GM10248 (cell line): ENCODE measurements at regions not wholly inside any gene's neighbourhood (a gene's known extent, or its start where the extent isn't known, plus 50 kb on each side); places are given as distances from the start of the nearest gene placed in this dataset.
"Not testable (repeated sequence)": the region's sequence is repeated elsewhere in the genome, so short reads cannot be mapped to it uniquely, and the experiment has no call there.

Experiments
- CTCF ChIA-PET: fragments of 300-600 bp; sonication (Branson Sonifier 250); formaldehyde crosslinking; extraction: SDS; loops from one replicate; lab custom pipeline; 2021; ENCODE audit warnings: antibody characterized with exemption; lab: Yijun Ruan, JAX
- POLR2A ChIA-PET: fragments of 350-650 bp; sonication (Branson Sonifier 250); formaldehyde crosslinking; extraction: SDS; loops from one replicate; lab custom pipeline; 2020; ENCODE audit warnings: antibody characterized with exemption; lab: Yijun Ruan, JAX
- DNase-seq: peaks from one replicate; pipeline ENCODE4 v3.0.0; 2012; ENCODE audit errors: extremely low spot score
- TF ChIP-seq, protein P1 (sequence below): IDR thresholded peaks from 2 replicates; pipeline ENCODE4 v1.5.1; 2012; ENCODE audit warnings: mild to moderate bottlenecking, low read depth; ENCODE audit errors: extremely low read depth, missing control alignments, control extremely low read depth

DNA sequence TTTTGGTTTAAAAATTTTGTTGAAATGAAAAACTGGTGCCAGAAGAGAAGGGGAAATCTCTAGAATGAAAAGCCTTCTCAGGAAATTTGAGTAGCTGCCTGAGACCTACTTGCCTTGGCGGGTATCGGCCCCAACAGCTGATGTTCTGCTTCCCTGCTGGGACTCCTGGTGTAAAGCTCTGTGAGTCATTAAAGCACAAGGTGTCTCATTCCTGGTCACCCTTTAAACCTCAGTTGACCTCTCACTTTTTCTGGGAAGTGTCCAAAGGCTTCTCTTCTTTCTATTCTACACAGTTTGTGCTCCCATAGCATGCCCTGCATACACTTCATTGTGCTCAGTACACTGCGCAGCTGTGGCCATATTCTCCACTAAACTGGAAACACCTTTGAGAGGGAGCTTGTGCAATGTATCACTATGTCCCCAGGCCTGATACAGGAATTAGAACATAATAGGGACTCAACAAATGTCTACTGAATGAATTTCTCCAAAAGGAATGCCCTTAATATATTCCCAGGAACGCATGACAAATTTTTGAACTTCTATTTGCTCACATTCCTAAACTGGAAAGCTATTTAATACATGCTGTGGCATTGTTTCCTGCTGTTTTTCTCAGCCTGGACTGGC is 303.9 kb downstream of the SDHAF3 start:
- ChIA-PET CTCF (interaction anchor here (1.5 kb wide), 1 partner anchor 10 kb away, joined by 4 read pairs; no protein-coding TSS in a partner anchor), POLR2A (no interaction called here)
- DNase-seq = no peak
- TF ChIP-seq, protein P1, sequence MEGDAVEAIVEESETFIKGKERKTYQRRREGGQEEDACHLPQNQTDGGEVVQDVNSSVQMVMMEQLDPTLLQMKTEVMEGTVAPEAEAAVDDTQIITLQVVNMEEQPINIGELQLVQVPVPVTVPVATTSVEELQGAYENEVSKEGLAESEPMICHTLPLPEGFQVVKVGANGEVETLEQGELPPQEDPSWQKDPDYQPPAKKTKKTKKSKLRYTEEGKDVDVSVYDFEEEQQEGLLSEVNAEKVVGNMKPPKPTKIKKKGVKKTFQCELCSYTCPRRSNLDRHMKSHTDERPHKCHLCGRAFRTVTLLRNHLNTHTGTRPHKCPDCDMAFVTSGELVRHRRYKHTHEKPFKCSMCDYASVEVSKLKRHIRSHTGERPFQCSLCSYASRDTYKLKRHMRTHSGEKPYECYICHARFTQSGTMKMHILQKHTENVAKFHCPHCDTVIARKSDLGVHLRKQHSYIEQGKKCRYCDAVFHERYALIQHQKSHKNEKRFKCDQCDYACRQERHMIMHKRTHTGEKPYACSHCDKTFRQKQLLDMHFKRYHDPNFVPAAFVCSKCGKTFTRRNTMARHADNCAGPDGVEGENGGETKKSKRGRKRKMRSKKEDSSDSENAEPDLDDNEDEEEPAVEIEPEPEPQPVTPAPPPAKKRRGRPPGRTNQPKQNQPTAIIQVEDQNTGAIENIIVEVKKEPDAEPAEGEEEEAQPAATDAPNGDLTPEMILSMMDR = no peak

DNA sequence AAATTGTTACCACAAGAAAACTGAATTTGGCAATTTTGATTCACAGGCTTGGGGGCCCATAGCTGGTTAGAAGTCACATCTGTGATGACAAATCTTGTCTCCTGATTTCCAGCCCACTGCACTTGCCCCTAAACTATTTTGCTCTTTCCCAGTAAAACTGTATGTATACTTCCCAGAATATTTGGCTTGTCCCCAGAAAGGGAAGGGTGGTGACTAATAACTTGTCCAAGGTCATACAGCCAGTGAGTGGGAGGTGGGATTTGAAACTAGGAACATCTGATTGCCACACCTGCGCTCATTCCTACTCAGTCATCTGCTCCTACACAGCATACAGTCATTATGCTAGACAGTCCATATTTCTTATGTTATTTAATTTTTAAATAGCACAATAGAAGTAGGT is 304.5 kb downstream of the SDHAF3 start:
- ChIA-PET CTCF (no interaction called here), POLR2A (no interaction called here)
- TF ChIP-seq, protein P1 = no peak
- no peak for DNase-seq

DNA sequence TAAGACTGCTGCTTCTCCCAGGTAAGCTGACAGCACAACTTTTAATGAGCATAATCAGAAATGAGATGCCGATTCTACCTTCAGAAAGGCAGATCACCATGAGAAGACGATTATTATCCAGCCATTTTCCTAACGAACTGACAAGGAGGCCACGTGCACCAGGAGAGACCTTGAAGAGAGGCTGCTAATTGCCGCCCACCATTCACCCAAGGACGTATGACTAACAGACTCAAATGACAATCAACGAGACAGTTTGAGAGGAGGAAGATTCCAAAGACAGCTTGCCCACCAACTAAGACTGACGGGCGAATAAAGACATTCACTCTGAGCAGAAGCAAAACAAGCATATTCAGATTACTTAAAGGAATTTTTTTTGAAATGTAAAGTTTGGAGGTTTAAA is 301.9 kb upstream of the TAC1 start:
- CTCF ChIA-PET = interaction anchor here (1.0 kb wide), 1 partner anchor 16 kb away, joined by 3 read pairs; no protein-coding TSS in a partner anchor
- POLR2A ChIA-PET = no interaction called here
- DNase-seq = no peak
- TF ChIP-seq, protein P1 = no peak

DNA sequence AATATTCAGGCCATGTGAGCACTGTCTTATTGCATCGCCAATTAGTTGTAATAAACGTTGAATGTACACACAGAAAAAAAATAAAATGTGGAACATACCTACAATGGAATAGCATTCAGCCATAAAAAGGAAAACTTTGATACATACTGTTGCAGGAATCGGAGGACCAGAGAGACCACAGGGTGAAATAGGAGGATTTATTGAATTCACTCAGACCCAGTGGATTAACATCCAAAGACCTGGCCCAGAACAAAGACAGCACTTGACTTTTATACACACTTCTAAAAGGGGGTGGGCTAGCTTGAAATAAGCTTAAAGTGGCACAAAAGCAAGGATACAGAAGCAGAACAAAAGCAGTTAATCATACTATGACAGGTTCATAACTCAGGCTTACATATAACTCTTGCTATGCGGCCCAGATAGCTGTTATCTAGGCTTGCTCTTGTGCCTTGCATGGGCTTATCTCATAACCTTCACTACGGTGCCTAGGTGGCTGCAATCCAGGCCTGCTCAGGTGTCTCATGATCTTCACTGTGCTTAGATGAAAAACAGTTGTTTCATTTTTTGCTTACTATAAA is 292.2 kb upstream of the TAC1 start:
- TF ChIP-seq, protein P1 = no peak
- no peak for DNase-seq
- POLR2A ChIA-PET = no interaction called here
- CTCF ChIA-PET = no interaction called here

DNA sequence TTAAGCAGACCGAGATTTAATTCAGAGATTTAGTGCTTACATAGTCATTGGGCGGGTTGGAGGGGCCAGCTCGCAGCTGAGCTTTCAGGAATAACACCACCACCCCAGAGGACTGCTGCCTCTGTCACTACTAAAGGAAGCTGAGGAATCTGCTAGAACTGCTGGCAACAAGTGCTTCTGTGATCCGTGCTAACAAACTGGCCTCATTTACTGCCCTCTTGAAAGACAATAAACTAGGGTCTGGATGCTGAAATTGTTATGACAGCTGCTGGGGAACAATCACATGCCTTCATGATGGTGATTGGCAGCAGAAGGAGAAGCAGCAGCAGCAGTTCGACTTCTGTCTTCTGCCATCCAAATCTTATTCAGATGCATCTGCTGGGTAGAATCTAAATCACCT is 285.5 kb upstream of the TAC1 start:
- ChIA-PET CTCF (interaction anchor here (1.0 to 1.3 kb wide), 2 partner anchors 11 to 34 kb away, joined by 3 to 4 read pairs; no protein-coding TSS in a partner anchor), POLR2A (no interaction called here)
- DNase-seq = no peak
- TF ChIP-seq, protein P1 = no peak

DNA sequence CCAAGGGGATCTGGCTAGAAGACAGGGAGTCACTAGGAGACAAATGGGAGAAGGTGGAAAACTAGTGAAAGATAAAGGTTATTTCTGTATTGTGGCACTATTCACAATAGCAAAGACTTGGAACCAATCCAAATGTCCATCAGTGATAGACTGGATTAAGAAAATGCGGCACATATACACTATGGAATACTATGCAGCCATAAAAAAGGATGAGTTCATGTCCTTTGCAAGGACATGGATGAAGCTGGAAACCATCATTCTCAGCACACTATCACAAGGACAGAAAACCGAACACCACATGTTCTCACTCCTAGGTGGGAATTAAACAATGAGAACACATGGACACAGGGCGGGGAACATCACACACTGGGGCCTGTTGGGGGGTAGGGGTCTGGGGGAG is 282.4 kb upstream of the TAC1 start:
- POLR2A ChIA-PET, CTCF ChIA-PET, DNase-seq: not testable (repeated sequence)

DNA sequence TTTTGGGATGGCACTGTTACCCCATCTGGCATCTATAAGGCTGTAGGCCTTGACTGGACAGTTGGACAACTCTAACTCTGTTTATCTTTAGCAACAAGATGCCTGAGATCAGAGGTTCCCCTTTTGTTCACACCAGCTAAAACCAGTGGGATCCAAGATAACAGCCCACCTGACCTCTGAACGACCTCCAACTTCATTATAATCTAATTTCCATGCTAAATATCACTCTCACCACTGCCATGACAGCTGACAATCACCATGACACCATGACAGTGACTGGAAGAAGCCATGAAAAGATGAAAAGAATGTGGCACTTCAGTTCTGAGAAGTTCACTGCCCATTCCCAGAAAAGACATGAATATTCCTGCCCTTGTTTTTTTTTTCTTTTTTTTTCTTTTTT is 281.4 kb upstream of the TAC1 start:
- ChIA-PET POLR2A (no interaction called here), CTCF (no interaction called here)
- TF ChIP-seq, protein P1 = no peak
- no peak for DNase-seq
